ENCODE measurements at regions not wholly inside any gene's neighbourhood (a gene's known extent, or its start where the extent isn't known, plus 50 kb on each side); places are given as distances from the start of the nearest gene placed in this dataset.
A peak's percentile ranks its signal among the peaks of the same experiment; 100 is the strongest.

DNA sequence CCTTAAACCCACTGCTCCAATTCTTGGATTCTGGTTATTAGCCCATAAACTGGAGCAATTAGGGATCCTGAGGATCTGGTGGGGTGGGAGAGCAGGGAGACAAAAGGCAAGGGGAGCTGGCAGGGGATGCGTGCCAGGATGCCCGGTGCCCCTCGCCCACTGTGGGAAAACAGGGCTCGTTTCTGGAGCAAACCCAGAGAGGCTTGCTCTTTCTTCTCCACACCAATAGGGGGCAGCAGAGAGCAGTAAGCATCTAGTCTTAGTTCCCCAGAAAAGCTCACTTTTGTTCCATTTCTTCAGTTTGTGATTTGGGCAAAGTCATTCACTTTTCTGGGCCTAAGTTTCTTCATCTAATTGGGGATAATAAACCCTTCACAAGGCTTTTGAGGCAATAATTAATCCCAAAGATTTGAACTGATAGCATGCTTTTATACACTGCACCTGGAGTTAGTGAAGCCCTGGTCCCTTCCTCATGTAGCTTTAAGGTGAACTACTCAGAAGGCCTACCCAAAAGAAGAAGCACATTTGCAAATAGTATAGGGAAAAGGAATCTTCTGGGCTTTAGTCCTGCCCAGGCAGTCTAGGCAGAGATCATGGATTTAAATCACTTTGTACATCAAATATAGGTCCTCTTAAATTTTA is 160.6 kb upstream of the USP24 start:
- DNase-seq (ENCODE audit: low spot score): peak; percentile 80

DNA sequence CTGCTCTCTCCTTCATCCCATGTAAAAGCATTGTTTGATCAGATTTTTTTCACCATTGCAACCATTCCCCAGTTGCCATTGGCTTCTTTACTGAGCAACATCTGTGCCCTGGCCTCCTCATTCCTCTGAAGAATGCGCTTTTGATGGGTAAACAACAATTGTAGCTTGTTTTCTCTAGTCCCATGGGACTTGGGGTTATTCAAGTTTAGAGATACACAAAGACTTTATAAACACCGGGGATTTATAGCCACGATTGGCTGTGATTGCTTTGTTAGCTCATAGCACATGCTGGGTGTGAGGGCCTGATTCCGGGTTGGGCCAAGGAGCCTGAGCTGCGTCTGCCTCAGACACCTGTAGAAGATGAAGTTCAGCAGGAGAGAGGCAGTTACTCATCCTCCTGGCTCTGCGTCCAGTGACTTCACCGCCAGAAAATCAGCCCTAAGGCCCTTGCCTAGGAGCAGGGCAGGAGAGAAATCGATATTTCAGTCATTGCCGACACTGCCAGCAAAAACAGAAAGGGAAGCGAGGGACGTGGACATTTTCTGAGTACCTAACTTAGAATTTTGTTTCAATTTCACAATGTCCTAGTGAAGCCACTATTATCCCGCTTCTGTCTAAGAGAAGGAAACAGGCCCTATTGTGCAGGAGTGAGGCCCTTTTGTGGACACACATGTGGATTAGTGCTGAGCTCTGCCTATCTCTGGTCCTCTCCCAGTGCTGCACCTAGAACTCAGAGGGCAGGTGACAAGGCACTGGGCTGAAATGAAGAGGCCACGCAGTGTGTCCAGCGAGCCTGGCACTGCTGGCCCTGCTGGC is 159.8 kb upstream of the USP24 start:
- peak; percentile 87 for DNase-seq (ENCODE audit: low spot score)

DNA sequence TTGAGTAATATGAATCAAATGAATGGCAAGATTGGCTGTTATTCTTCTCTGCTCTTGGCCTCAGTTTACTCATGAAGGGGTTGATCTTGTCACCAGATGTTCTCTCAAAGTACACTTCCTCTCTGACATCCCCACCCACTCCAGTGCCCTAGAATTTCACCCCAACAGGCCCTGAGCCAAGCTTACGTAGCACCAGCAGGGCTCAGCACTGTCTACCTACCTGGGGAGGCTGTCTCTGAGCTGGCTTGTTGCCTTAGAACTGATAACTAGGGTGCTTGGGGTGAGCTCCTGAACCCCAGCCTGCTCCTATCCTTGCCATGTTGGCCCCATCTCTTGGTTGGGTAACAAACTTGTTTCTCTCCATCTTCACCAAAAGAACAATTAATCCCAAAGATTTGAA is 159.1 kb upstream of the USP24 start:
- no peak for DNase-seq (ENCODE audit: low spot score)

DNA sequence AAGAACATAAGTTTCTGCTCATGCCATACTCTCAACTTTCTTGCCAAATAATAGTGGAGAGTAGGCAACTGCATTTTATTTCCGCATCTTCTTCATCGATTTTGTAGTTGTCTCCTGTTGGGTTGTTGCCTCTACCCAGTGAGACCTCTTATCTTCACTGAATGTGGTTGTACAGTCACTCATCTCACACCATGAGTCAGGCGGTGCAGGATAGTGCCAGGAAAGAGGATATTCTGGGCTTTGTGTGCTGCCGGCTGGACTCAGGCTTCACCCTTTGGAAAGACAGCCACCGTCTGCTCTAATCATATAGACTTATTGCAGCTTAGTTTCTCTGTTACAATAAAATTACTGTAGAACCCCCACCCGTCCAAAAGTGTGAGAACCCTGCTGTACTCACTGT is 154.3 kb upstream of the USP24 start:
- no peak for DNase-seq (ENCODE audit: low spot score)

DNA sequence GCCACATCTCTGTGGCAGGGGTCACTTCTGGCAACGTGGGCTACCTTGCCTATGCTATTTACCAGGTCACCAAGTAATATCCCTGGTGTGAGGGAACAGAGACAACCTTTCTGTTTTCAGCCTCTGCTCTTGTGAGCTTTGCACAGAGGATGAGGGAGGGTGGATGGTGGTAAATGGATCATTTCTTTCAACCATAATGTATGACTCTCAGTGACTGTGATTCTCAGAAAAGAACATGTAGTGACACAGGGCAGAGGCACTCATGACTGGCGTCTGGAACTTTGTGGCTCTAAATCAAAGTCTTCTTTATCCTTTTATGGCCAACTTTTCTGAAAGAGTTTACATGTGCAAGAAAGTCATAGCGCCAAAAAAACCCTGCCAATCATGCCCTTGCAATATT is 153.5 kb upstream of the USP24 start:
- no peak for DNase-seq (ENCODE audit: low spot score)

DNA sequence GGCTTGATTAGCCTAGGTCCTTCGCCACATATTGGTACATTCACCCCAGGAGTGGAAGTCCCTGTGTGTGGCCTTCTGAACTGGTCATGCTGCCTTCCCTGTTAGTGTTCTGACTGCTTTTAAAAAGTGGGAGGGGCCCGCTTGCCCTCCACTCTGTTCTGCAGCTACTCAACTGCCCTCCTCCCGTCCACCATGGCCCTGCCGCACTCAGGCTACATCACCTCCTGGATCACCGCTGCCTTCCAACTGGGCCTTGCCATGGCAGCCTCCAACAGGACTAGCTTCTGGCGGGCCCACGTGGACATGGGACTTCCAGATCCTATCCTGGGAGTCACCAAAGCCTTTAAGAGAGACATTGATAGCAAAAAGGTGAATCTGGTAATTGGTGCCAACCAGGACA is 152.1 kb upstream of the USP24 start:
- no peak for DNase-seq (ENCODE audit: low spot score)

DNA sequence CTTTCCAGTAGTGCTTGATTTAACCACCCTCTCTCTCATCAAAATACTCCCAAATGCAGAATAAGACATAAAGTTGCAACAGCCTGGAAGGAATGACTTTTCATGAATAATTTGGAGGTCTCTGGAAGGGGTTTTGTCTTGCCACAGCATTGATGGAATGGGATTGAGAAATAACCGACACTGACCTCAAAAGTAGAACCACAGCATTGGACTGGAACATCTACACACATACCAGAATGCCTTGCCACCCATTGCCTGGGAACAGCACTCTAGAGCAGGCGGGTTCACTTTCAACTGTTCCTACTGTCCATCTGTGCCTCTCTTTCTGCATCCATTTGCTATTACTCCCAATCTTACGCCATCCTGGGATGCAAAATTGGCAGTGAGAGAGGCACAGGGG is 149.1 kb upstream of the USP24 start:
- no peak for DNase-seq (ENCODE audit: low spot score)

DNA sequence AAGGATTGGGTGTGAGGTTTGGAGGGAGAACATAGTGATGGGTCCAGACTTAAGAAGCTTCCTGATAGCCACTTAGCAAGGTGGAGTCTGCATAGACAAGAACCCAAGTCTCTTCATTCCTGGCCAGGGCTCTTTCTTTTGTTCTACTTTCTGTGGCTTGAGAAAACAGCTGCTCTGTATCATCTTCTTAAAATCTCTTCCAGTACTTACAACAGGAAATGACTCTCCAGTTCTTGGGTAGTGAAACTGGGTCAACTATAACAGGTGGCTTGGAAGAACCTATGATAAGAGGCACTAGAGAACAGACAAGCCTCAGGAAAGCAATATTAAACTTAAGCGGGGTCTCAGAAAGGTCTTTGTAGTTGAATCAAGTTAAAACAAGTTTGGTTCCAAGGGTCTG is 148.1 kb upstream of the USP24 start:
- no peak for DNase-seq (ENCODE audit: low spot score)

DNA sequence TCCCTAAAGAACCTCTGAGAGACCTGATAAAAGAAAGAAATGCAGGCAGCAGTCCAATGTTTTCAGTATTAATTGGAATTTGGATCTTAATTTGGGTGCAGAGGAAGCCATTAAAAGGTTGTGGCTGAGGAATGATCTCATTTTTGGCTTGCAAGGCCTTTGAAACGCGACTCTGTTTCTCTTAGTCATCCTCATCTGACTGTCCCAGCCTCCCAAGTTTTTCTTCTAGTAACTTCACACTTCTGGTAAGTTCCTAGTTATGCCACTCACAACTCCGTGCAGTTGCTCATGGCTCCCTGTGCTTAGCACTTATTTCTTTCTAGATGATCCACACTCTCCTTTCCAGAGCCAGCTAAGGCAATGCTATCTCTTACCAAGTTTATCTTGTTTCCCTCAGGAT is 147.4 kb upstream of the USP24 start:
- DNase-seq (ENCODE audit: low spot score): no peak

DNA sequence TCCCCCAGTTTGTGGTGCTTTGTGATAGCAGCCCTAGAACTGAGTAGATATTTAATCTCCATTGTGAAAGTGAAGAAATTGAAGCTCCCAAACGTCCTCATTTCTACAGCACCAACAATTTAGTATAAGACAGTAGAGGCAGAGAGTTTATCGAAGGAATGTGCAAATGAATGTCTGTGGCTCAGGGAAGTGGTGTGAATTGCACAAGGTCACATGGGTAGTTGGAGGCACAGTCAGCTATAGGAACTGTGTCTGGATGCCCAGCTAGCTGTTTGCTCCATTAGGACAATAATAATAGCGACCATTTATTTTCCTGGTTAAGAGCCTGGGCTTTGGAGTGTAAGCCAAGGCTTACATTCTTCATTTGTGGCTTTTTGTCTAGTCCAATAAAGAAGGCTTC is 144.4 kb upstream of the USP24 start:
- no peak for DNase-seq (ENCODE audit: low spot score)

DNA sequence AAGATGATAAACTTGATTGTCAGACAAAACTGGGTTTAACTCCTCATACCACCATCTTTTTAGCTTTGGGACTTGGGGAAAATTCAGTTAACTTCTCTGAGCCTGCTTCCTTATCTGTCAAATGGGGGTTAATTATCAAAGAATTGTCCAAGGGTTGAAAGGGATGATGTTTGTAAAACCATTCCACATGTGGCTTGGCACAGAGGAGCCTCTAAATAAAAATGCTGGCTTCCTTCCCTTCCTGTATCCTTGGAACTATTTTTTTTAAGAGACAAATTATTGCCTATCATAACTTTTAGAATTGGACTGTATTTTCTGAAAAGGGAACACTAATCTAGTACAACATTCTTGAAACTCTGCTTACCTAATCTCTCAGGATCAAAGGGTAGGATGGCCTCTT is 143.4 kb upstream of the USP24 start:
- DNase-seq (ENCODE audit: low spot score): no peak

DNA sequence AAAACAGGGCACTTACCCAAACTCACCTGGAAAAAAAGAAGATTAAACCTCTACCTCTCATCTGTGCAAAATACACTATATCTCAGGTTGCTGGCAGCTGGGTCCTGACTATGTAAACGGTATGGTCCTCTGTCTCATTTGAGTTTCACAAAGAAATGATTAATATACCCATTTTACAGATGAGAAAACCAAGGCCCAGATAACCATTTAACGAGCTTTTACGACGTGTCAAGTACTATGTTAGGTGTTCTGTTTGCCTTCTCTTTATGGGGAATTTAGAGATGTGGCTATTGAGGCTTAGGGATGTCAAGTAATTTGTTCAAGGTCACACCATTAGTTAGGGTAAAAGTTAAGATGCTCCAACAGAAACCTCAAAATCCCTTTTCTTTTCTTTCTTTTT is 140.4 kb upstream of the USP24 start:
- DNase-seq (ENCODE audit: low spot score): no peak

DNA sequence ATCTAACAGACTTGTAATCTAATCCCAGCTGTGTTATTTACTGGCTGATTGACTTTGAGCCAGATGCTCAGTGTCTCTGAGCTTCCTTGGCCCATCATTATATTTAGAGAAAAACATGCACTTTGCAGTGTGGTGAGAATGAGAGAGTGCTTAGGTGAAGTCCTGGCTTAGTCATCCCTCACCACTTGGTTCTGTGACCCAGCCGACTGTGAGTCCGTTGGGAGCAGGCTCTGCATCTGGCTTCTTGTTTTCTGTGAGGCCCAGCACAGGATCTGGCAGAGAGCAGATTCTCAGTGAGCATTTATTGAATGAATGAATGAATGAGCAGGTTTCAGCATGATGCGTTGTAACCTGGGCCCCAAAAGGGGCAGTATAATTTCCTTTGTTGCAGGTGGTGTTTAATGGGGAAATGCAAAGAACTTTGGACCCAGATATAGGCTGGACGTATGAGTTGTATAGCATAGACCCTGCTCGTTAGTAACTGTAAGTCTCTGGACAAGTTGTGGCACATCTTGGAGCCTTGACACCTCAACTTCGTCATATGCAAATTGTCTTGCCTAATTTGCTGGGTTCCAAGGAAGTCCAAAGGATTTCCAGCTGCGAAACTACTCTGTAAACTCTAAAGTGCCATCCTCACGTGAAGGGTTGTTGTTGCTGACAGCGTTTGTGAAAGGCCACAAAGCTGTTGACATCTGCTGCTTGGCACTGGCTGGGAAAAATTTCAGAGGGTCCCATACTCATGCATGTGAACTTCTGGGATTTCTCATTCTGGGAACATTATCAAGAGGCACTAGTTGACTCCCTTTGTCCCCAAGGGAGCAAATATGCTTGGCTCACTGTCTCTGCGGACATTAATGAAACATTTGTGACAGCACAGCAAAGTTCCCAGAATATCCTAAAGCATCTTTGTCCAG is 138.8 kb upstream of the USP24 start:
- no peak for DNase-seq (ENCODE audit: low spot score)

DNA sequence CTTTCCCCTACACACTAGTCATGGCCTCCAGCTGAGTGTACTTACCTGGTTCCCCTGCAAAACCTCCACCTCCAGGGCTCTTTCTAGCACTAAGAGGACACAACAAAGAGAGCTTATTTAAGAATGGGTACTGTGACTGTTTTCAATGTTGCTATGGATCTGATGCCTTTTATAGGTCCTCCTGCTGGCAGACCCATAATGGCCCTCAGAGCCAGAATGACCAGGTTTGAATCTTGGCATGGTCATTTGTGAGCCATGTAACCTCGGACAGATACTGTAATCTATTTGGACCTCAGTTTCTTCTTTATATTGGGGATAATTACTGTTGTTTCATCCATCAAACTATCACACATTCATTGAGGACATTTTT is 137.6 kb upstream of the USP24 start:
- no peak for DNase-seq (ENCODE audit: low spot score)

DNA sequence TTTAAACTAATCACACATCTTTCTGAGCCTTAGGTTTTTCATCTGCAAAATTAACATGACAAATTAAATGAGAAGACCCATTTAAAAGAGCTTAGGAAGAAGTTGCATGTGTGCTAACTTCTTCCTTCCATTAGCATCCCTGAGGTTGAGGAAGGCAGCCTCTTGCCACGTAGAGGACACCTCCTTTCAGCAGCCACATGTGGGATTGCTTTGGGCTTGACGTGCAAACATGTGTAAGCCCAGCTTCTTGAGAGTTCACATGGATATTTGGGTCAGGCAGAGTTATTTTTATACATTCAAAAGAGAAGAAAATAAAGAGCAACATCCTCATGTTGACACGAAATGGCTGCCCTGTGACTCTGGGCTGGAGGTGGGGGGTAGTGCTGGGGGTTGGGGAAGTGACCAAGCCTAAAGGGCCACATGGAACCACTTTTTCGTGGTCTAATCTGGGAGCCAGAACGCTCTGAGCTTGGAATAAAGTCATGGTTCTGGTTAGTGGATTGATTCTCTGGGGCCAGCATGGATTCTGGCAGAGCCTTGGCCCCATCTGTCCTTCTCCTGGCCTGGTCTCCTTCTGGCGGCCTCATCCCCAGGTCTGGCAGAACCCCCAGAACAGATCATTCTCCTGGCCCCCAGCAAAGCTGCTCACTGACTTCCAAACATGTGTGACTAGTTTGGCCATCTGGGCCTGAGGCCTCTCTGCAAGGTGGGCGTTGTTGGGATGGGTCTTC is 137.1 kb upstream of the USP24 start:
- DNase-seq (ENCODE audit: low spot score): no peak

DNA sequence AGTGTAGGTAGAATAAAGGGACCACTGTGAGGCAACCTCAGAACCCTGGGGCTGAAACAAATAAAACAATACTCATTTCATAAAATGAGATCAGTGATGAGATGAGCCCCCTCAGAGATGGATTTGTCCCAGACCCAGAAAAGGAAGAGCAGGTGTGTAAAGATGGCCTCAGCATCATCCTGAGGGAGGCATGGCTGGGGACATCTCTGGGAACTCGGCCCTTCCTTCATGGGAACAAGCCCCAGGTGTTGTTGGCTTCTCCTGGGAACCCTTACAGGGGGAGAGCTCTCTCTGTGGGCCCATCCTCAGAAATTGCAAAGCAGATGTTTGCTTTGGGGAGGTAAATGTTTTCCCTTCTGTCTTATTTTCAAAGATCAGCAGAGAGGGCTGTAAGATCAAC is 133.2 kb upstream of the USP24 start:
- DNase-seq (ENCODE audit: low spot score): no peak

DNA sequence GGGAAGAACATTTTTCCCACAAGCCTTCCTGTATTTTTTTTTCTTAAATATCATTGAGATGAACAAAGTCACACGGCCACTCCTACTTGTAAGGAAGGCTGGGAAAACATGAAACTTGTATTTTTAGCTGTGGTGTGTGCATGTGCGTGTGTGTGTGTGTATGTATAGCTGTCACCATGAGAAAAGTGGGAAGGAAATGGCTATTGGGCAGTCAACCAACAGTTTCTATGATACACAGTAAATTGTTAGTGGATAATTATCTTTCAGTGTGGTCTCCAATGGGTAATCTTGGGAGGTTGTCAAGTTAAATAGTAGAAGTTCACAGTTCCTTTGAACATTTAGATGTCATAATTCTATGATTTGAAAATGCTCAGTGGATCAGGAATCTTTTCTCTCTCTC is 132.7 kb upstream of the USP24 start:
- DNase-seq (ENCODE audit: low spot score): no peak

DNA sequence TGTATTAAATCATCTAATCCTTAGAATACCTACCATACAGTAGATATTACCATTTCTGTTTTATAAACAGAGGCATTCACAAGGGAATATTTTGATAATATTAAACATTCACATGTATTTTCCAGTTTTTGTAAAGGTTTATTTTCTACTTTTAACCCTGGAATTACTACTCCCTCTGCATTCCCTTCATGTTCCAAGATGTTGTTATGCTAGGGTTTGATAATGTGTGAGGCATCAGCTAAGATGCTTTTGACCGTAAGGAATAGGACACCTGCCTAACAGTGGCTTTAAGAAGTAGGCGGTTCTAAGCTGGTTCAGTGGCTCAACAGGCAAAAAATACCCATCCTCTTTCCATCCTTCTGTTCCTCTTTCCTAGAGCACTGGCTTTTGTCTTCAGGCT is 131.9 kb upstream of the USP24 start:
- no peak for DNase-seq (ENCODE audit: low spot score)

DNA sequence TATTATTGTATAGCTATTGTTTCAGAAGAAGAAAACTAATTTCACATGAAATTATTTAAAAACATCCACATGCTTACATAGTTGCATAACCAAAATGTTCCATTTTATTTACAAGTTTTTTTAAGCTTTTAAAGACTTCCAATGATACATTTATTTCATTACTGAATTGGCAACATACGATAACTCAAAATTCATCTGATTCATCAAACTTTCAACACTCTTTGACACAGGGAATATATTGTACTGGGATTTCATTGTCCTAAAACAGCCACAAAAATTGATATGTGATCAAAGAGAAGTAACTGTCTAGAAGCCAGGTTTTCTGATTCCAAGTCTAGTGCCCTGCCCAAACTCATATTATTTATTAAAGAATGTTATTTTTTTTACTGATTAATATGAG is 131.4 kb upstream of the USP24 start:
- no peak for DNase-seq (ENCODE audit: low spot score)

DNA sequence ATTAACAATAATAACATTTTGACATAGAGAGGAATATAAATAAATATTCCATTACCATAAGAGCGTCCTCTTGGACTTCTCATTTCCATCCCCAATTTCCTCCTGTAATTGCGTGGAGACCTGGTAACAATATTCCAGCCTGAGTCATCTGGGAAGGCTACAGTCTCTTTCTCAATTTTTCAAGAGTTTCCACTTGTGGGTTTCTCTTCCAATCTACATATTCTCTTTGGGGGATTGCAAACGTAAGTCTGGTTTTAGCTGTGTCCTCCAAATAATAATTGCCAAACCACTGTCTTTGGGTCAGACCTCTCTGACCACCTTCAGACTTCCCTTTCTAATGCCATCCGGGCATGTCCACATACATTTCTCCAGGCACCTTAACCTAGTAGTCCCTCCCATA is 124.5 kb upstream of the USP24 start:
- DNase-seq (ENCODE audit: low spot score): no peak

DNA sequence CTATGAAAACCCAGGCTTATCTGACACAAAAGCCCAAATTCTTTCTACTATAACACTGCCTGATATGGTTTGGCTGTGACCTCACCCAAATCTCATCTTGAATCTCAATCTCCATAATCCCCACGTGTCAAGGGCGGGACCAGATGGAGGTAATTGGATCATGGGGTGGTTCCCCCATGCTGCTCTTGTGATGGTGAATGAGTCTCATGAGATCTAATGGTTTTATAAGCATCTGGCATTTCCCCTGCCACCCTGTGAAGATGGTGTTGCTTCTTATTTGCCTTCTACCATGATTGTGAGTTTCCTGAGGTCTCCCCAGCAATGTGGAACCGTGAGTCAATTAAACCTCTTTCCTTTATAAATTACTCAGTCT is 123.3 kb upstream of the USP24 start:
- no peak for DNase-seq (ENCODE audit: low spot score)

DNA sequence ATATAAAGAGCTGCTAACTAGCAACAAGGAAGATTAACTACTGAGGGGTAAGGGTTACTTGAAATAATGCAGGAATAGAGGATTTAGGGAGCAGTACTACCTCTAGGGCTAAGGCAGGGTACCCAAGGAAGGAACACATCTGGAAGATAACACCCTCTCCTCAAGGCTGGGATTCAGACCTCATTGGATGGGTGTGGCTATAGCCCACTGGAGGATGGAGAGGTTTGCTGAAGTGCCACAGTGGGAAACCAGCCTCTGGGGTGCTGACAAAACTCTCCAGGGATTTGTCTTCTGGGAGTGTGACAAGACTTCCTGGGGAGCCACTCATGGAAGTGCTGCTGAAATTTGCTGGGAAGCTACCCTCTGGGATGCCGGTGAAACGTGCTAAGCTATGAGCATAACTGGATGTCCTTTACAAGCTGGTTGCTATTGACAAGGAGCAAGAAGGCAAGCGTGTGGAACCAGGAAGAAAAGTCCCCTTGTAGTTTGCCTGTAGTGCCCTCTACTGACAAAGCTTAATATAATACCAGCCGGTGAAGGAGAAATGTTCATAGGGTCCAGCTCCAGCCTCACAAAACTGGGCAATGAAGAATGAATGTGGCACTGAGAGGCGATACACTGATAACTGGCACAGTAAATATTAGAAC is 122.8 kb upstream of the USP24 start:
- DNase-seq (ENCODE audit: low spot score): no peak

Data from Ammon's horn (tissue), 1 donor.